ENCODE measurements at regions not wholly inside any gene's neighbourhood (a gene's known extent, or its start where the extent isn't known, plus 50 kb on each side); places are given as distances from the start of the nearest gene placed in this dataset.

GRCh38 chr2:16247326-16248122 is 307.2 kb downstream of the MYCN start:
- no peaks in the 10 kb centered on the region for H3K36me3 ChIP-seq
- H3K9me3 ChIP-seq, result no peaks in the 10 kb centered on the region
- no peak for DNase-seq (ENCODE audit: low spot score in 2 of 2)
- H3K27me3 ChIP-seq, result peaks cover 11% of the 10 kb centered on the region
- H3K4me3 ChIP-seq, result no peak overlapping the region
- WGBS, result 23% methylated on average over 5 of the region's 5 CpGs
- TF ChIP-seq CTCF (IDR thresholded peaks at IDR 0.05) (no peak), EP300 (IDR thresholded peaks at IDR 0.05) (no peak), POLR2A (IDR thresholded peaks at IDR 0.05) (no peak), POLR2AphosphoS5 (IDR thresholded peaks at IDR 0.05) (no peak)
- peaks cover 16% of the 10 kb centered on the region for H3K4me1 ChIP-seq
- no peak overlapping the region for H3K27ac ChIP-seq

GRCh38 chr2:16246911-16247310 is 306.6 kb downstream of the MYCN start:
- Histone ChIP-seq H3K27me3 (peaks cover 11% of the 10 kb centered on the region), H3K4me1 (peaks cover 16% of the 10 kb centered on the region), H3K27ac (no peak overlapping the region), H3K9me3 (no peaks in the 10 kb centered on the region), H3K36me3 (no peaks in the 10 kb centered on the region), H3K4me3 (no peak overlapping the region)
- no peak for DNase-seq (ENCODE audit: low spot score in 2 of 2)
- TF ChIP-seq EP300 (IDR thresholded peaks at IDR 0.05), result no peak
- no peak for TF ChIP-seq POLR2AphosphoS5 (IDR thresholded peaks at IDR 0.05)
- TF ChIP-seq POLR2A (IDR thresholded peaks at IDR 0.05), result no peak
- no peak for TF ChIP-seq CTCF (IDR thresholded peaks at IDR 0.05)
- 71% methylated on average over 7 of the region's 7 CpGs for WGBS

- no peaks in the 10 kb centered on the region for H3K9me3 ChIP-seq
- H3K36me3 ChIP-seq, result no peaks in the 10 kb centered on the region
- TF ChIP-seq CTCF (IDR thresholded peaks at IDR 0.05) (no peak), POLR2A (IDR thresholded peaks at IDR 0.05) (no peak), POLR2AphosphoS5 (IDR thresholded peaks at IDR 0.05) (no peak), EP300 (IDR thresholded peaks at IDR 0.05) (no peak)
- WGBS, result 76% methylated on average over 2 of the region's 2 CpGs
- no peak for DNase-seq (ENCODE audit: low spot score in 2 of 2)
- H3K27me3 ChIP-seq, result peaks cover 11% of the 10 kb centered on the region
- no peak overlapping the region for H3K27ac ChIP-seq
- H3K4me1 ChIP-seq, result peaks cover 16% of the 10 kb centered on the region
- no peak overlapping the region for H3K4me3 ChIP-seq
These were observed 306.0 kb downstream of the MYCN start for GRCh38 chr2:16246281-16246850.

- DNase-seq (ENCODE audit: low spot score in 2 of 2), result no peak
- no peak for TF ChIP-seq CTCF (IDR thresholded peaks at IDR 0.05)
- TF ChIP-seq EP300 (IDR thresholded peaks at IDR 0.05), result no peak
- TF ChIP-seq POLR2AphosphoS5 (IDR thresholded peaks at IDR 0.05), result no peak
- TF ChIP-seq POLR2A (IDR thresholded peaks at IDR 0.05), result no peak
- Histone ChIP-seq H3K27me3 (peaks cover 11% of the 10 kb centered on the region), H3K27ac (no peak overlapping the region), H3K4me3 (no peak overlapping the region), H3K4me1 (peaks cover 16% of the 10 kb centered on the region), H3K36me3 (no peaks in the 10 kb centered on the region), H3K9me3 (no peaks in the 10 kb centered on the region)
- WGBS, result 82% methylated on average over 5 of the region's 5 CpGs
These were observed 305.2 kb downstream of the MYCN start for GRCh38 chr2:16245481-16246054.

- no peak for TF ChIP-seq CTCF (IDR thresholded peaks at IDR 0.05)
- TF ChIP-seq POLR2AphosphoS5 (IDR thresholded peaks at IDR 0.05), result no peak
- TF ChIP-seq EP300 (IDR thresholded peaks at IDR 0.05), result no peak
- TF ChIP-seq POLR2A (IDR thresholded peaks at IDR 0.05), result no peak
- 85% methylated on average over 5 of the region's 5 CpGs for WGBS
- Histone ChIP-seq H3K4me1 (peaks cover 16% of the 10 kb centered on the region), H3K4me3 (no peak overlapping the region), H3K9me3 (no peaks in the 10 kb centered on the region), H3K27me3 (peaks cover 5% of the 10 kb centered on the region), H3K27ac (no peak overlapping the region), H3K36me3 (no peaks in the 10 kb centered on the region)
- DNase-seq (ENCODE audit: low spot score in 2 of 2), result no peak
These were observed 304.6 kb downstream of the MYCN start for GRCh38 chr2:16244966-16245320.
